BE2C (cell line): ENCODE measurements at regions not wholly inside any gene's neighbourhood (a gene's known extent, or its start where the extent isn't known, plus 50 kb on each side); places are given as distances from the start of the nearest gene placed in this dataset.

Experiments
- DNase-seq: peaks from one replicate; pipeline ENCODE4 v3.0.0-alpha.2; 2020
- H3K27me3 ChIP-seq: fragments of 250-450 bp; sonication (Bioruptor Pico); 2 replicates; pipeline ENCODE4 v1.5.1; 2020; ENCODE audit warnings: mild to moderate bottlenecking
- H3K36me3 ChIP-seq: fragments of 250-450 bp; sonication (Bioruptor Pico); 2 replicates; pipeline ENCODE4 v1.5.1; 2020; ENCODE audit warnings: mild to moderate bottlenecking
- H3K4me1 ChIP-seq: fragments of 250-450 bp; sonication (Bioruptor Pico); 2 replicates; pipeline ENCODE4 v1.5.1; 2020
- H3K4me3 ChIP-seq: 2 replicates; pipeline ENCODE4 v1.5.1; 2011; ENCODE audit warnings: low read depth, low read length
- H3K9me3 ChIP-seq: fragments of 250-450 bp; sonication (Bioruptor Pico); 2 replicates; pipeline ENCODE4 v1.5.1; 2020
- CTCF ChIP-seq: IDR thresholded peaks from 2 replicates; pipeline ENCODE4 v1.5.1; 2012; ENCODE audit warnings: mild to moderate bottlenecking, low read depth, low read length

- H3K4me1 ChIP-seq: no peaks in the 10 kb centered on the region
- H3K4me3 ChIP-seq: no peak overlapping the region
- no peaks in the 10 kb centered on the region for H3K9me3 ChIP-seq
- H3K27me3 ChIP-seq: no peaks in the 10 kb centered on the region
- TF ChIP-seq CTCF: no peak
- no peak for DNase-seq
- H3K36me3 ChIP-seq: no peaks in the 10 kb centered on the region
Observed at GRCh38 chr20:39132511-39132910, 170.4 kb downstream of the DHX35 start.

DNA sequence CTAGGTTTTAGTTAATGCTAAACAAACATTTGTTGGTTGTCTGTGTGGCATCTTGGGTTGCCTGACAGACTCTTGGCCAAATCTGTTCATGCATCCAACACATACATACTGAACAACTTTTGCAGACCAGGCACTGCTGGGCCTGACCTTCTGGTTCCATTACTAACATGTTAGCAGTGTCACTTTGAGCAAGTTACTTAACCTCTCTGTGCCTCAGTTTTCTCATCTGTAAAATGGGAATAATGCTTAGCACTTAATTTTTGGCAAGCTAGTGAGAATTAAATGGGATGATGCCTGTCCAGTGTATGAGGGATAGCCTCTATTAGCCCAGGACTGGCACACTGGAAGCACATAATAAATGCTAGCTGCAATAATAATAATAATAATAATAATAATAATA lies 169.9 kb downstream of the DHX35 start:
- no peak for DNase-seq
- Histone ChIP-seq H3K4me1 (no peaks in the 10 kb centered on the region), H3K36me3 (no peaks in the 10 kb centered on the region), H3K27me3 (no peaks in the 10 kb centered on the region), H3K9me3 (no peaks in the 10 kb centered on the region), H3K4me3 (no peak overlapping the region)
- no peak for TF ChIP-seq CTCF

DNA sequence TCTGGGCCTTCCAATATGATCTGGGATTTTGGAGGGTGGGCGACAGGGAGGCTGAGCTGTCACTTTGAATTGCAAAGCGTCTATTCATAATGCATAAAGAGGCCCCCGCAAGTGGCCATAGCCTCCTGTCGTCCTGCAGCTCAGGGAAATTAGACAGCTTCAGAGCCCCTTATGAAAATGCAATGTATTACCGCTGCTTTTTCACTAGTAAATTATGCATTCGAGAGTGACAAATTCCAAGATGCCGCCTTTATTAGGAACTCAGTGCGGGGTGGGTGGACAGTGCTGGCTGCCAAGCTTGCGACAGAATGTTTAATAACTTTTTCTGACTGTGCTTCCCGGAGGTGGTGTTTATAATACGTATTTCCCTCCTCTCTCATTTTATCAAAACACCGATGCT lies 168.5 kb downstream of the DHX35 start:
- H3K4me3 ChIP-seq: no peak overlapping the region
- DNase-seq: no peak
- H3K27me3 ChIP-seq: no peaks in the 10 kb centered on the region
- no peaks in the 10 kb centered on the region for H3K9me3 ChIP-seq
- H3K4me1 ChIP-seq: no peaks in the 10 kb centered on the region
- no peaks in the 10 kb centered on the region for H3K36me3 ChIP-seq
- no peak for TF ChIP-seq CTCF

DNA sequence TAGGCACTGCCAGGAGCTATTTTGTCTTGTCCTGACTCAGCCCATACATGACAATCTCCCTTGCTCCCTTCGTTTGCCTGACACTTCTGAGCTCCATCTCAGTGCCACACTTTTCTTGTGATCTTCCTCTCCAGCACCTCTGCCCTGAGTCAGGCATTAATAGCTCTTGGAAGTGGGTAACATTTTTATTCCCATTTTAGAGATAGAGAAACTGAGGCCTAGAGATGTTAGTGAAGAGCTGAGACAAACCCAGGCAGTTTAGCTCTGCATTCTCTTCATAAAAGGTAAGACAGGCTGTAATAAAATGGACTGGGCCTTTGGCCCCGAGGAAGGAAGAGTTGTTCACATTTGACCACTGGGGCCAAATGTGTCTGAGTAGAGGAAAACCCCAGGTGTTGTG lies 167.4 kb downstream of the DHX35 start:
- H3K36me3 ChIP-seq: no peaks in the 10 kb centered on the region
- TF ChIP-seq CTCF: no peak
- H3K9me3 ChIP-seq: no peaks in the 10 kb centered on the region
- DNase-seq: no peak
- no peaks in the 10 kb centered on the region for H3K27me3 ChIP-seq
- no peak overlapping the region for H3K4me3 ChIP-seq
- H3K4me1 ChIP-seq: no peaks in the 10 kb centered on the region

DNA sequence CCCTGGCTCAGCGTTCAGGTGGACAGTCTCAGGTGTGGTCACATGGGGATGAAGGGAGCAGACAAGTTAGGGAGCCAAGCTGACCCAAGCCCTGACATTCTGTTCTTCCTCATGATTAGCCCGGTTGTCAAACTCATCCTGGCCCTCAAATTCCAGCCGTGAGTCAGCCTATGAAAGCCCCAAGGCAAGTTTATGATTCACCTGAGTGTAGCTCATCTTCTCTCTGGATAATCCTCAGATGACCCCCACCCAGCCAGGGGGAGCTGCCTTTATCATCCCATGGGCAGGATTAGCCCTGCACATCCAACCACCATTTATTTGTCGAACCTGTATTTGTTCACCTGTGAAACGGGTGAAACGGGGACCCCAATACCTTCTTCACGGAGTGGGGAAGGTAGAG lies 161.9 kb downstream of the DHX35 start:
- DNase-seq: no peak
- Histone ChIP-seq H3K9me3 (no peaks in the 10 kb centered on the region), H3K4me3 (no peak overlapping the region), H3K36me3 (no peaks in the 10 kb centered on the region), H3K4me1 (no peaks in the 10 kb centered on the region), H3K27me3 (no peaks in the 10 kb centered on the region)
- no peak for TF ChIP-seq CTCF

GRCh38 chr20:39123185-39123557 lies 161.0 kb downstream of the DHX35 start:
- Histone ChIP-seq H3K36me3 (no peaks in the 10 kb centered on the region), H3K4me3 (no peak overlapping the region), H3K4me1 (no peaks in the 10 kb centered on the region), H3K9me3 (no peaks in the 10 kb centered on the region), H3K27me3 (no peaks in the 10 kb centered on the region)
- DNase-seq: no peak
- no peak for TF ChIP-seq CTCF
